ENCODE measurements at regions not wholly inside any gene's neighbourhood (a gene's known extent, or its start where the extent isn't known, plus 50 kb on each side); places are given as distances from the start of the nearest gene placed in this dataset.
"Not testable (repeated sequence)": the region's sequence is repeated elsewhere in the genome, so short reads cannot be mapped to it uniquely, and the experiment has no call there.

DNA sequence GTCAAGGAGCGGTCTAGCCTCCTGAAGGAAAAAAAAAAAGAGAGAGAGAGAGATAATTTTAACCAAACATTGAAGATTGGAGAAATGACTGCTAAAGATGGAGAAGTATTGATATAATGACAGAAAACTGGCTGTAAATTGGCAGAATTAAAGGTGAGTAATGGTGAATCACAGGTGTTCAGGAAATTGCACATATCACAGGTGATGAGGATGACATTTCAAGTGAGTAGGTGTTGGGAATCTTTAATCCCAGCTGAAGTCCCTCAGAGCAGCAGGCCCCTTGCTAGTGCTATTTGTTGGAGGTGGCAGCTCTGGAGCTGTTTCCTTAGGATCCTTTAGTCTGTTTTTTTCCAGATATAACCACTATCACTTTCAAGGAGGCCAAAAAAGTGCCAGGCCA lies 678.4 kb upstream of the VRK2 start:
- no peak for DNase-seq

DNA sequence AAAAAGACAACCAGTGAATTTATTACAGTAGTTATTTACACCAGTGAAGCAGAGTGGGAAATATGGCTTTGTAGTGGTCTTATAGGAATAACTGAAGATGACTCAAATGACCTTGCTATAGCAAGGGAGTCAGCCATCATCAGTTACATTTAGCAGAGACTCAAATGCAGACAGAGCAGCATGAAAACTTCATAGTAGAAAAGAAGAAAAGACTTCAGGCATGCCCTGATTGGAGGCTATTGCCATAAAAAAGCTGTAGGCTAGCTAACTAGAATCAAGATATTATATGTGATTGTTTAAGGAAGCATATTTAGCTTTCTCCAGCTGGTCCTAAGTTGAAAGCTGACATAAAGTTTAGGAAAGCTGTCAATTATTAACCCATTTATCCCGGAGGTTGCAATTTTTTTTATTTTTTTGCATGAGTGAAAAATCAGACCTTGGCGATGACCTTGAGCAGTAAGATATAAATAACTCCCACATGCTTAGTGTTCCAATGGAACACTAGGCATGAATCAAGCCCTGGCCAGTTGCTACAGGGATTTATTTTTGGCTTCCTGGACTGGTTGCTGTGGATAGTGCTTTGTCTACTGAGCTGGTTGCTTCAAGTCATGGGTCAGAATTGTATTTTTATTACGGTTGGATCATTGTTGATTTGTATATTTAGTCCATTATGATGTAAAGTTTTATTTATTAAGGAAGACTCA lies 675.6 kb upstream of the VRK2 start:
- no peak for DNase-seq

DNA sequence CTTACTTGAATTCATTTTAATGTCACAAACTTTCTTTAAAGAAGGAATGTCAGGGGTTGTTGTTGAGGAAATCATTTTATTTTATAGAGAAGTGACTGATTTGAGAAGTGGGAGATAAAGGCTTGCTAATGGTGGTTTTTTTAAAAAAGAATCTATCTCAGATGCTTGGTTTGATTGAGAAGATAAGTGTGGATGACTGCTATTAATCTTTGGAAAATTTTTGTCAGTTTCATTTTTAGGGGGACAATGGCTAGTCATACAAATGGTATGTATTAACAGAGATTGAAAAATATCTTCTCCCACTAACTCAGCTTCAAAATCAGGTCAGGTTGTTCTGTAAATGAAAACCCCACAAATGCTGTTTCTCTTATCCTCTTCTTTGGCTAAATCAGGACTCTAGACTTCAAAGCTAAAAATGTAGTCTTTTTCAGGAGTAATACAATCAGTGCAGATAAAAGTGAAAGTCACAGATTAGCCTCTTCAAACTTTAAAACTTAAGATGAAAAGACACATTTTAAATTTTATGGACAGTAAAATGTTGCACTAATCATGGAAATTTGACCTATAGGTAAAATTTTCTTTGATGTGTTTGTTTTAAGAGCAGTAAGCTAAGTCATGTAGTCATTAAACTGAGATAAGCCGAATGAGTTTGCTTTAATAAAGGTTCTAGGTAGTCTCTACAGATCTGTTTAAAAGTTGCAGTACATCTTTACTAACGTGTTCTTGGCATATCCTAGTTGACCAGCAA lies 674.2 kb upstream of the VRK2 start:
- DNase-seq, result no peak

DNA sequence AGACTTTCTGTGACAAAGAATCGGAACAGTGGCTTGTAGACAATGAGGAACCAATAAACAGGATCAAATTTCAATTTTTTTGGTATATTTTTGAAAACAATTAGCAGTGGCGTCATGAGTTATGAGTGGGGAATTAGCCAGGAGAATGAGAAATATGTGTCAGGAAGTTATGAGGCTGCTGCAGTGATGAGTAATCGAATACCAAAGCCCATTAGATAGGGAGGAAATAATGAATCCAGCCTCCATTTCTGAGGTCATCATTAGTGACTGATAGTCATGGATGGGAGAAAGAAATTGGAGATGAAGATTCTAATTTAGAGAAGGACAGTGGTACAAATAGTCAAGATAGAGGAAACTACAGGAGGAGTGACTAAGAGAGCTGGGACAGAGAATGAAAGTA lies 673.1 kb upstream of the VRK2 start:
- no peak for DNase-seq

DNA sequence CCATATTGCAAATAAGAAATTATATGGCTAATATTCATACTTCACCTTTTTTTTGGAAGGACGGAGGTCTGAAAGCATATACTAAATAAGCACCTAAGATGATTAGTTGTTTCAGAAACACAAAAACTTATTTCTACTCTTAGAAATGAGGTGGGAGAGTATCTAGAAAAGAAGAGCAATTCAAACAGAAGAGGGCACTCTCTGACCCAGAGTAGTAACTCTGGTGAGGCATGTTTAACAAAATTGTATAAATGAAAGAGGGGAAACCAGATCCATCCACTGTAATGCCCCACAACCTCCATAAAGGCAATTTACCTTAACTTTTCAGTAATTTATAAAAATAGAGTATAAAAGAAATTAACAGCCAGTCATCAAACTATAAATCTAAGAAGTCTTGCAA lies 669.6 kb upstream of the VRK2 start:
- no peak for DNase-seq

DNA sequence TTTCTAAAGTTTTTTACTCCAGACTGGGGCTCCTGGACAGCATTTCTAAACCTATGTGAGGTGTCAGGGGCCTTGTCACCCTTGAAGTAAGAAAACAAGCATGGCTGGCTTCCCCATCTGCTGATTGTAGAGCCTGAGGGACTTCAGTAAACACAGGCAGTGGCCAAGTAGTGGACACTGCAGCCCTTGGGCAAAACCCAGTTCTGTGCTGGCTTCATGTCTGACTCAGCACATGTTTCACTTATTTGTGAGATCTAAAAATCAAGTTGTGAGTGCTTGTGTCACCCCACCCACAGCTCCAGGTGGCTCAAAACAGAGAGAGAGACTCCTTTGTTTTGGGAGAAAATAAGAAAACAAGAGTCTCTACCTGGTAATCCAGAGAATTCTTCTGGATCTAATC lies 660.3 kb upstream of the VRK2 start:
- no peak for DNase-seq

DNA sequence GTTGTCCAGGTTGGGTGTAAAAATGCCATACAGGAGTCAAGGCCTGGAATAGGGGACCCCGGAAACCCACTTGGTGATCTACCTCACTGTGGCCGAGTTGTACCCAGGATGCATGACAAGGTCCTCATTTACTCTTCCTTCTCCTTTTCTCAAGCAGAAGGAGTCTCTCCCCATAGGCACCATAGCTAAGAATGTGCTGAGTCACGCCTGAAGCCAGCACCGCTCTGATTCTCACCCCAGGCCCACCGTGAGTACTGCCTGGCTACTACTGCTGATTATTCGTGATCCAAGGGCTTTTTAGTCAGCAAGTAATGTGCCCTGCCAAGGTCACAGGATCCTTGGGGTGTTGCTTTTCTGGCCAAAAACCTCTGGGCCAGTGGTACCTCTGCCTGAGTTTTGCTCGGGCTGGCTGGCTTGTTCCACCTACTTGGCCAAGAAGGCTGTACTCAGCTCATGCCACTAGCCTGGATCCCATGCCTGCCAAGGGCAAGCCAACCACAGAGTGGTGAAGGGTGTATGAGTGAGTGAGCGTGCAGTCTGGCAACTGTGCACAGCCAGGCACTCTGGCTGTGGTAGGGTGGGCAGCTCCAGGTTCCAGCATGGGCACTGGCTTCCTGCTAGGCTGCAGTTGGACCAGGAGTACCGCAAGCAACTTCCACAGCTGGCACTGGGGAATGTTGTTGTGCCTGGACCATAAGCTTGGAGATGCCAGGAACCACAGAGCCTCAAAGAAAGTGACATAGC lies 650.1 kb upstream of the VRK2 start:
- DNase-seq, result no peak

DNA sequence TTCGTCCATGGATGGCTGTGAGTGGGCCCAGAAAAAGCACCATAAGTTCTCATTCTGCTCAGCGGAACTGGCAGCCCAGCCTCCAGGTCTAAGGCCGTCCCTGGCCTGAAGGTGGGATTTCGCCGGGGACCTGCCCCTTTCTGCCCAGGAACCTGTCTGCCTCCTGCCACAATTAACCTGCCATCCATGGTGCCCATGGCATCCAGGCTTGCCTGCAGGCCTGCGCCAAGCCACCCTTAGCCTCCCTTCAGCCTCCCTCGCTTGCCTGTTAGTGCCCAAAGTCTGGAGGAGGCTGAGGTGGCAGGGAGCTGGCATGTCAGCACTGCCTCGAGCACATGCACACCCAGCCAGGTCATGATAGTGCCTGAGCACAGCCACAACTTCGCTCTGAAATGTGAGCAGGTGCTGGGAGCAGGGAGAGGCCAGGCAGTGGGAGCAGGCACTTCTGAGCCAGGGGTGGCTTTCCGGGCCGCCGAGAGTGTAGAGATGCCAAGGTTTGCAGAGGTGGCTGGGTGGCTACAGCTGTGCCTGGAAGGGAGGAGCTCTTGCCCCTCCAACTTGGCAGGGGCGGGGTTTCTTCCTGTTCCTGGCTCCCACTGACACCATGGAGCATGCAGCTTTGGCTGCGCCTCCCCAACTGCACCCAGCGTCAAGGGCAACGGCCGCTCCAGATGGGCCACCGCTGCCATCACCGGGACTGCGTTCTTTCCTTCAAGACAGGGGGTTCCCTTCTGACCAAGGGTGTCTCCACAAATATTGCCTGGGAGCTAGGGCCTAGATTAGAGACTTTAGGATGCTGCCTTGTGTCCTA lies 648.9 kb upstream of the VRK2 start:
- DNase-seq, result no peak

DNA sequence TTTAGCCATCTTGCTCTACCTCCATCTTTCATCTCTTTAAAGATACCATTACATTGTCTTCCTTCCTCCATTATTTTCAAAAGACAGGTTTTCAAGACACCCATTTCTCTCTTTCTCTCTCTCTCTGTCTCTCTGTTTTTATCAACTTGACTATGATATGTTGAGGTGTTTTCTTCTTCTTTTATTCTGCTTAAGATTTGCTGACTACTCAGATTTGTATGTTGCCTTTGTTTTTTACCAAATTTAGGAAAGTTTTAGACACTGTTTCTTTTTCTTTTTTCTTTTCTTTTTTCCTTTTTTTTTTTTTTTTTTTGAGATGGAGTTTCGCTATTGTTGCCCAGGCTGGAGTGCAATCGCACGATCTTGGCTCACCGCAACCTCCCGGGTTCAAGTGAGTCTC lies 647.5 kb upstream of the VRK2 start:
- DNase-seq, result no peak

DNA sequence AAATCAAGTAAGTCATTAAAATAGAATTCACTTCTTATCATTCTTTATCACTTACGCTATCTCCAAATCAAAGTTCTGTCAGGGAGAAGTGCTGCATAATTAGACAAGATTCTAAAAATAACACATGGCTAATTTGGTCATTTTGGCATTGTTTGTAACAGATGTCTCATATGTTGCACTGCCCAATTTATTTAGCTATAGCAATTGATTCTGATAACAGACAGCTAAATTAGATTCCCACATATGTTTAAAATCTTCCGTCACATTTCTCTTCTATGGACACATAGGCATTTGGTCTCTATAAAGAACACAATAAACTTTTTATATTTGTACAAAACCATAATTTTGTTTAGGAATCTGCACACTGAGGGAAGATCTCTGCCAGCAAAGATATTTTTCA lies 644.5 kb upstream of the VRK2 start:
- no peak for DNase-seq

DNA sequence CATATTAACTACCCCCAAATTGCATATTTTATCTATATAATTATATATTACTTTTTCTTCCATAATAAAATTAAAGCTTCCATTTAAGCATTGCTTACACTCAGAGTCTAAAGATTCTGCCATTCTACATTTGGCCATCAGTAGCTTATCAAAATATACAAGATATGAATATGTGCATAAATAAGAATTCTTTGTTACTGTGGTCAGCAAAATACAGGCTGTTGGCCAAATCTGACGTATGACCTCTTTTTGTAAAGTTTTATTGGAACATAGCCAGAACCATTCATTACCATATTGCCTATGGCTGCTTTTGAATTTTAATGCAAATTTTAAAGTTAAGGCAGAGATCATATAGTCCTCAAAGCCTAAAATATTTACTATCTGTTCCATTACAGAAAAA lies 643.9 kb upstream of the VRK2 start:
- no peak for DNase-seq

DNA sequence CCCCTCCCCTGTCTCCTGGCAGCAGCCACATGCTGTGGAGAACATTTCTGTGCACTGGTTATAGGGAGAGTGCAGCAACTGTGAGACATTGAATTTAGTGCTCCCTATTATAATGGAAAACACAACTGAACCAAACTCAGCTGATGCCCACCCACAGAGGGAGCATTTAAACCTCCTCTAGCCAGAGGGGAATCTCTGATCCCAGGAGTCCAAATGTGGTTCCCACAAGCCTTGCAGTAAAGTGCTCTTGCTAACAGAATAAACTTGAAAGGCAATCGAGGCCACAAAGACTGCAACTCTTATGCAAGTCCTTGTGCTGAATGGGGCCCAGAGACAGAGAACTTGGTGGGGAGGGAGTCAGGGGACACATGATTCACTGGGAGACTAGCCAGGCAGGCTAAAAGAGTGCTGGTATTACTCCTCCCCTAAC lies 638.8 kb upstream of the VRK2 start:
- DNase-seq, result no peak

DNA sequence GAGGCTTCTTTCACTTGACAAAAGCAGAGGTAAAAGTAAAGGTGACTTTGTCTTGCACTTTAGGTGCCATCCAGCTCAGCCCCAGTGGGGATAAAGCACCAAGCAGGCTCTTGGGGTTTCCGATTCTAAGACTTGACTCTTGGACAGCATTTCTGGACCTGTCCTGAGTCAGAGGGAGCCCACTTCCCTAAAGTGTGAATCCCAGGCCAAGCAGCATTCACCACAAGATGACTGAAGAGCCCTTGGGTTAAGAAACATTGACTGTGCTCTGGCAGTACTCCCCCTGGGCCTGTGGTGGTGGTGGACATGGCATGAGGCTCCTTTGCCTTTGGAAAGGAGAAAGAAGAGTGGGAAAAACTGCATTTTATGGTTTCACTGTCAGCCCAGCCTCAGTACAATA lies 638.0 kb upstream of the VRK2 start:
- no peak for DNase-seq

DNA sequence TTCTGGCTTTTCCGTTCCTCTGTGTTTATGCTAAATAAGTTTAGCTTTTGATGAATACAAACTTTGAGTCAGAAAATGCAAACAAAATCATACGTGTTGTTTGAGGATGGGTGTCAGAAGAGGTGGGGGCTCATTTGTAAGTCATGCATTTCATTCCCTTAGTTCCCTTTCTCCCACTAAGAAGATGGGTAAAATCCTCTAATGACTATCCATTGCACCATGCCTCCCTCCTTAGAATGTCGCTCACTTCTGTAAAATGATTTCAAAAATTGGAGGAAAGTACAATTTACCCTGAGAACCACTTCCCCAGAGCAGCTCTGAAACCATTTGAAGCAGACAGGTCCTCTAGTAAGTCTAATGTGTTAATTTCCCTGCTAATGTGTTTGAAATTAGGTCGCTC lies 629.6 kb upstream of the VRK2 start:
- no peak for DNase-seq

DNA sequence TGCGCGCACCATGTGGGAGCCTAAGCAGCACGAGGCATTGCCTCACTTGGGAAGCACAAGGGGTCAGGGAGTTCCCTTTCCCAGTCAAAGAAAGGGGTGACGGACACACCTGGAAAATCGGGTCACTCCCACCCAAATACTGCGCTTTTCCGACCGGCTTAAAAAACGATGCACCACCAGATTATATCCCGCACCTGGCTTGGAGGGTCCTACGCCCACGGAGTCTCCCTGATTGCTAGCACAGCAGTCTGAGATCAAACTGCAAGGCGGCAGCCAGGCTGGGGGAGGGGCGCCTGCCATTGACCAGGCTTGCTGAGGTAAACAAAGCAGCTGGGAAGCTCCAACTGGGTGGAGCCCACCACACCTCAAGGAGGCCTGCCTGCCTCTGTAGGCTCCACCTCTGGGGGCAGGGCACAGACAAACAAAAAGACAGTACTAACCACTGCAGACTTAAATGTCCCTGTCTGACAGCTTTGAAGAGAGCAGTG lies 627.7 kb upstream of the VRK2 start:
- not testable (repeated sequence) for DNase-seq

DNA sequence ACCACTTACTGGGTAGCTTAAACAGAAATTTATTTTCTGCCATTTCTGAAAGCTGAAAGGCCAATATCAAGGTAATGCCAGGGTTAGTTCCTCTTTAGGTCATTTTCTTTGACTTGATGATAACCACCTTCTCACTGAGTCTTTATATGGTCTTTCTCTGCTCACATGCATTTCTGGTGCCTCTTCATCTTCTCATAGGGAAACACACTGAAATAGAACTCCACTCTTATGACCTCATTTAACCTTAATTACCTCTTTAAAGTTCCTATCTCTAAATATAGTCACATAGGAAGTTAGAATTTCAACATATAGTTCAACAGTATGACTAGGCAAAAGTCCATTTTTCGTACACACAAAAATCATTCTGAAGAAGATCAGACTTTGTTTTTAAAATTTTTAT lies 616.8 kb upstream of the VRK2 start:
- DNase-seq, result no peak

DNA sequence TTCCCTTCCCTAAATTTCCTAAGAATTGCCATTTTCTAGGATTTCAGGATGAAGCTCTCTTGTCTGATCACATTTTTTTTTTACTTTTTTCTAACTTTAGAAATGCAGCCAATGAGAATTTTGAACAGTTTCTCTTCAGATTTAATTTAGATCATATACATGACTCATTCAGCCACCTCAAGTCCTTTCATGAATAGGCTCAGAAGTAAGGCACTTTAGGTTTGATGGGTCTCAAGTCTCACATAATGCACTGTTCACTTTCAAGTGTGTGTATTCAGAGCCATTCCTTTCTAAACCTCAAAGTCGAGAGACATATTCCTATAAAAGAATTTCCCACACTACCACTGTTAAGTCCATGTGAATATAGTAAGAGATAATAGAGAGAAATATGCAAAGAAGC lies 614.1 kb upstream of the VRK2 start:
- DNase-seq, result no peak

DNA sequence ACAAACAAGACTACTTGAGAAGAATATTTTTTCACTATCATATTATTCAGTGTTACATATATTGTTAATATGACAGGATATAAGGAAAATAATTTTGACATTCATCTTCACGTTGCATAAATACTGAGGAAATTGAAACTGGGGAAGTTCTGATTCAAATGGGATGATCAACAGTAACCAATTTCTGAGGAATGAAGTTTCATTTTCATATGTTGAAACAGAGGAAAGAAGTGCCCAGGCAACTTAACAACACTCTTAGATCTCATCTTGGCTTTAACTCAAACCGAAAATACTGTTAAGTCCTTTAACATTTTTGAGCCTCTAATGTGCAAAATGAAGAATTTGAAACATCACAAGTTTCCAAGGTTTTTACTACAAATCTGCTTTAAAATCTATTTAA lies 612.2 kb upstream of the VRK2 start:
- no peak for DNase-seq

DNA sequence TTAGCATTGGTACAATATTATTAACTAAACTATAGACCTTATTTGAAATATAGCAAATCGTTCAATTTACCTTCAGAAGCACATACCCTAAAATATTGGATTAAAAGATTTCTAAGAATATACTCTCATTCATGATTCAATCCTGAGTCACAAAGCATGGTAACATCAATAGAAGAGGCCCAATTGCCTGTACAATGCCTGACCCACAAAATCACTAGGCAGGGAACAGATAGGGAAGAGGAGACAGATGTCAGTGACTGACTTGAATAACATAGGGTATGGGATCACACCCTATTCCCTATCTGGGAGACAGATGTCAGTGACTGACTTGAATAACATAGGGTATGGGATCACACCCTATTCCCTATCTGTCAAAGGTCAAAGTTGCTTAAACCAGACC lies 611.6 kb upstream of the VRK2 start:
- no peak for DNase-seq

DNA sequence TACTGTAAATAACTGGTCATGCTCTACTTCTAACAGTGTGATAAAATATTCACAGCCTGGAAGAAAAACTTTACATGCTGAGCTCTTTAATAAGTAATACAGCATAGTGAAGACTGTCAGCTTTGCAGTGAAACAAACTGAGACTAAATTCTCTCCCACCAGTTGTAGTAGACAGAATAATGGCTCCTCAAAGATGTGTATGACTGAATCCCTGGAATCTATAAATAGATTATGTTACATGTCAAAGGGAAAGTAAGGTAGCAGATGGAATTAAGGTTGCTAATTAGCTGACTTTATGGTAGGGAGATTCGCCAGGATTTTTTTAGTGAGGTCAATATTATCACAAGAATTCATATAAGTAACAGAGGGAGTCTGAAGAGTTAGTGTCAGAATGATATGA lies 609.5 kb upstream of the VRK2 start:
- DNase-seq, result no peak

DNA sequence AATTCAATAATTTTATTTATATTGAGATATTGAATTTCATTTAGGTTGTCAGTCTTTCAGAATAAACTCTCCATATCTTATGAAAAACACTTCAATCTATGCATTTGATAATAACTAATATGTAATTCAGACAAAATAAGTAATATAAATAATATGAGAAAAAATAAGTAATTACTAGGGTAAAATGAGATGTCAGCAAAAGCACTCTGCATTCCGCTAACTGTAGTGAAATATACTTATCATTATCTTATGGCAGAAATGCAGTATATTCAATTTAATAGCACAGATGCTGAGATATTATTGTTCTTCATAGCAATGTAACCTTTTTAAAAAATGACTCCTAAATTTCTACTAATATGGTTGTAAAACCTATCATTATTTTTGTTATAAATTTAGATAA lies 606.2 kb upstream of the VRK2 start:
- no peak for DNase-seq

DNA sequence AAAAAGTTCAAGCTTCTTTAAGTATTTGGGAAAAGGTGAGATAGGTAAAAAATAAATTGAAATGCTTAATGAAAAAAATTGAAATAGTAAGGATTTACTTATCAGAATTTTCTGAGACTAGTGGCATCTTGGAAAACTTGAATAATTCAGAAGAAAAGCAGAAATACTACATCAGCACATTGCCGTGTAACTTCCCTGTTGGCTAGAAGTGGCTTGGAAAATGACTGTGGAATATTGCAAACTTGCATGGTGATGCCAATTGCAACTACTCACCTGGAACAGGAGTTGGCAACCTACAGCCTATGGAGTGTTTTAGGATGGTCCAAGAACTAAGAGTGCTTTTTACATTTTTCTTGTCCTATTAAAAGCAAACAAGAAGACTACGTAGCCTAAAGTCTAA lies 603.5 kb upstream of the VRK2 start:
- no peak for DNase-seq

DNA sequence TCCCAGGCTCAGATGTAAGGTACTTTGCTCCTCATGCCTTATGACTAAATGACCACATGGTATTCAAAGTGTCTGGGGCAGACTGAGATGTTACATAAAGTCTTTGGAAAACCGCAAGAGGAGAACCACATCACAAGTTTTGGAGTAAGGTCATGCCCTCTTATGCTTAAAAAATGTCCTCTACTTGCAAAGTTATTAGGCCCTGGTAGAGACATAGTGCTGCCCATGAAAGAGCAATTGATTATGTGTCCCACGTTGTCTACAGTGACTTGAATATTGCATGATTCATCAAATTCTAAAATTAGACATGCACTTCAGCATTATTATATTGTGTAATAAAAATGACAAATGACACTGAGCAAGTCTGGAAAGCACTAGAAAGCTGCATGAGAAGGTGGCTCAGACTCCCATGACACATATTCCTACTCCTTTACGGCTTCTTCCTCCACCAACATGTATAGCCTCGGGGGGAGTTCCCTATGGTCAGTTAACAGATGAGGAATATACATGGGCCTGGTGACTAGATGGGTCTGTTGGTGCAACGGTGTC lies 602.6 kb upstream of the VRK2 start:
- no peak for DNase-seq
